ENCODE measurements at regions not wholly inside any gene's neighbourhood (a gene's known extent, or its start where the extent isn't known, plus 50 kb on each side); places are given as distances from the start of the nearest gene placed in this dataset.

DNA sequence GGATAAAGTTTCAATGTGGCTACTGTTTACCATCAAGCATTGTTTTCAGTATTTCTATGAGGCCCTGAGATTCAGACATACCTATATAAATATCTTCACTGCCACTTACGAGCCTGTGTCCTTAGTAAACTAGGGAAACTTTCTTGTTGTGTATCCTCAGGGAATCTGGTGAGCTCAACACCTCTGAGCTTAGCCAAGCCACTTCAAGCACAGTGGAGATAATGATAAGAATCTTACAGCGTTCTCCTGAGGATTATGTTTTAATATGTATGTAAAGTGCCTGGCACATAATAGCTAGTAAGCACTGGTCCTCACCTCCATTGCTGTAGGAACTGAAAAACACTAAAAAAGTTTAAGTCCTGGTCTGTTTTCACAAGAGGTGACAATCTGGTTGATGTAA is 268.3 kb downstream of the SKIDA1 start:
- H3K27ac ChIP-seq = no peak overlapping the region
- no peak for TF ChIP-seq ZFX (IDR thresholded peaks at IDR 0.05; ENCODE audit: borderline replicate concordance)
- TF ChIP-seq, protein P1, sequence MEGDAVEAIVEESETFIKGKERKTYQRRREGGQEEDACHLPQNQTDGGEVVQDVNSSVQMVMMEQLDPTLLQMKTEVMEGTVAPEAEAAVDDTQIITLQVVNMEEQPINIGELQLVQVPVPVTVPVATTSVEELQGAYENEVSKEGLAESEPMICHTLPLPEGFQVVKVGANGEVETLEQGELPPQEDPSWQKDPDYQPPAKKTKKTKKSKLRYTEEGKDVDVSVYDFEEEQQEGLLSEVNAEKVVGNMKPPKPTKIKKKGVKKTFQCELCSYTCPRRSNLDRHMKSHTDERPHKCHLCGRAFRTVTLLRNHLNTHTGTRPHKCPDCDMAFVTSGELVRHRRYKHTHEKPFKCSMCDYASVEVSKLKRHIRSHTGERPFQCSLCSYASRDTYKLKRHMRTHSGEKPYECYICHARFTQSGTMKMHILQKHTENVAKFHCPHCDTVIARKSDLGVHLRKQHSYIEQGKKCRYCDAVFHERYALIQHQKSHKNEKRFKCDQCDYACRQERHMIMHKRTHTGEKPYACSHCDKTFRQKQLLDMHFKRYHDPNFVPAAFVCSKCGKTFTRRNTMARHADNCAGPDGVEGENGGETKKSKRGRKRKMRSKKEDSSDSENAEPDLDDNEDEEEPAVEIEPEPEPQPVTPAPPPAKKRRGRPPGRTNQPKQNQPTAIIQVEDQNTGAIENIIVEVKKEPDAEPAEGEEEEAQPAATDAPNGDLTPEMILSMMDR (IDR thresholded peaks at IDR 0.05) = no peak

DNA sequence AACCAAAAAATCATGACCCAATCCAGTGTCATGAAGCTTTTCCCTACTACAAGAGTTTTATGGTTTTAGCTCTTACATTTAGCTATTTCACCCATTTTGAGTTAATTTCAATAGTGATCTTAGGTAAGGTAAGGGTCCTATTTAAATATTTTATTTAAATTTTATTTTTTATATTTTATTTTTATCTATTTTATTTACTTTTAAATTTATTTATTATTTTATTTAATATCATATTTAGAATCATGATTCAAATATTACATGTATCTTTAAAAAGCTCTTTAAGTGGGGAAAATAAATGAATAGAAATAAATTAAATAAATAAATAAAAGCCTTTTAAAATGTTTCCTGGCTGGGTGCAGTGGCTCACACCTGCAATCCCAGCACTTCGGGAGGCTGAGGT is 276.0 kb downstream of the SKIDA1 start:
- H3K27ac ChIP-seq = no peak overlapping the region
- TF ChIP-seq, protein P1 (IDR thresholded peaks at IDR 0.05) = no peak

DNA sequence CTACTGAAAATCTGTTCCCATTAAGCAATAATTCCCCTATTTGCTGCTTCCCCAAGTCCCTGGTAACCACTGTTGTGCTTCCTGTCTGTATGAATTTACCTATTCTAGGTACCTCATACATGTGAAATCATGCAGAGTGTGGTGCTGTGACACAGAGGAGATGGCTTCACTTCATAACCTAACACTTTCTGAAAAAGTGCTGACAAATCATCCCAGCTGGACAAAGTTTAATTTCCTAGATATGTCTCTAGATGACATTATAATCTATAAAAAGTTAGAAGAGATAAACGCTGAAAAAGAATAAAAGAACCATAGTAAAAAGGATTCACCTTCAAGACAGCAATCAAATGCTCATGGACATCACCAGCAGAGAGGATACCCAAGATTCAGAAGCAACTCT is 277.9 kb downstream of the SKIDA1 start:
- TF ChIP-seq, protein P1 (IDR thresholded peaks at IDR 0.05) = no peak
- no peak for TF ChIP-seq ZFX (IDR thresholded peaks at IDR 0.05; ENCODE audit: borderline replicate concordance)
- no peak overlapping the region for H3K27ac ChIP-seq

DNA sequence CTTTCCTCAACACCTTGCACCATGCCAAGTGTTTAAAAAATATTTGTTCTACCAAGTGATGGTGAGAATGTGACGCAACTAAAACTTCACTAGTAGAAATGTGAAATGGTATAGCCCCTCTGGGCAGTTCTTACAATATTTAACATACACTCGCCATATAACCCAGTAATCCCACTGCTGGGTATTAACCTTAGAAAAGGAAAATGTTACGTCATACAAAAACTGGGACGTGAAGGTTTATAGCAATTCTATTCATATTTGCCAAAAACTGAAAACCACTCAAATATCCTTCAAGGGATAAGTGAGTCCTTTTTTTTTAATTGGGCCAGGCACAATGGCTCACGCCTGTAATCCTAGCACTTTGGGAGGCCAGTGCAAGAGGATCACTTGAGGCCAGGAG is 279.3 kb downstream of the SKIDA1 start:
- H3K27ac ChIP-seq = no peak overlapping the region

DNA sequence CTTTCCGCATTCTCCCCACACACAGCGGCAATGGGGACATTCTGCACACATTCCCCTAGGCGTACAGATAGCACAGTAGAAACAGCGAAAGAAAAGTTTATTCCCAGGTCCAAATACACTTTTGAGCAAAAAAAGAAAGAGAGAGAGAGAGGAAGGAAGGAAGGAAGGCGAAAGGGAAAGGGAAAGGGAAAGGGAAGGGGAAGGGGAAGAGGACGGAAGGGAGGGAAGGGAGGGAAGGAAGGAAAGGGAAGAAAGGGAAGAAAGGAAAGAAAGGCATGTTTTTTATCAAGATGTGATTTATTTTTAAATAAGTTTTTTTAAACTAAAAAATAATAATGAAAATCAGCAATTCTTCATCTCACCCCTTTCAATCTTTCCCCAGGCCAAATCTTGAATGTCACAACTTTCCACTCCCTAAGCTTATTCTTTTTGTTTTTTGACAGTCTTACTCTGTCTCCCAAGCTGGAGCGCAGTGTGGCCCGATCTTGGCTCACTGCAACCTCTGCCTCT is 281.7 kb downstream of the SKIDA1 start:
- TF ChIP-seq, protein P1 (IDR thresholded peaks at IDR 0.05) = no peak
- TF ChIP-seq ZFX (IDR thresholded peaks at IDR 0.05; ENCODE audit: borderline replicate concordance) = no peak

More for the DNA sequence above, 279.3 kb downstream of the SKIDA1 start:
- TF ChIP-seq, protein P1 (IDR thresholded peaks at IDR 0.05) = no peak
- TF ChIP-seq ZFX (IDR thresholded peaks at IDR 0.05; ENCODE audit: borderline replicate concordance) = no peak

DNA sequence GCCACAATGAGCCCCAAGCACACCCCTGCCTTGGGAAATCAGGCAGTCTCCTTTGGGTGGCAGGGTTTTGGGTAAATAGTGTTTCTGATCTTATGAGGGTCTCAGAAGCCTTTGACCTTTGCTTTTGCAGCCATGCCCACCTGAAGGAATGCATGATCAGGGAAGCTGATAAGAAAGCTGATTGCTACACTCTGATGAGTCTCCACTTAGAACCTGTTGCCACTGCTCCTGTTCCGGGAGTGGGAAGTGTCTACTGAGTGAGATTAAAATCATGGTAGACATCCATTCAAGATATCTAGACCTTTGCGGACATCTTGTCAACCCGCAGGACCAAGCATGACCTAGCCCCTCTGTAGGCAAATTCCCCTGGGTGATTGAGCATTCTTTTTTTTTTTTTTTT is 282.6 kb downstream of the SKIDA1 start:
- H3K27ac ChIP-seq = no peak overlapping the region
- TF ChIP-seq ZFX (IDR thresholded peaks at IDR 0.05; ENCODE audit: borderline replicate concordance) = no peak
- TF ChIP-seq, protein P1 (IDR thresholded peaks at IDR 0.05) = no peak

More for the DNA sequence above, 281.7 kb downstream of the SKIDA1 start:
- no peak overlapping the region for H3K27ac ChIP-seq

DNA sequence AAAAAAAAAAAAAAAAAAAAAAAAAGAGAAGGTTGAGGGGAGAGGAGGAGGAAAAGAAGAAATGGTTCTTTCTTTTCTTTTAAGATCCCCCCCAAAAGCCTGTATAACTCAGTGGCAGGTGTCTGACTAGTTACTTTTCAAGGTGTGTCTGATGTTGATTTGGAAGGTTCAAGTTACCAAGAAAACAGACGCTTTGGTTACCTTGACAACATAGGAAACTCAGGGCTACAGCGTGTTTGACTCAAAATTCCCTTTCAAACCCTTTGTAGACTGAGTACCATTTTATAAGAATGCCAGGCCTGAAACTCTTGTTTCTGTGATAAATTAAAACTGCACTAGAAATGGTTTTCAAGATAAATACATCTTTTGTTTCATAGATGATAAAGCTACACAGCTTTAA is 286.8 kb downstream of the SKIDA1 start:
- TF ChIP-seq, protein P1 (IDR thresholded peaks at IDR 0.05) = no peak
- no peak for TF ChIP-seq ZFX (IDR thresholded peaks at IDR 0.05; ENCODE audit: borderline replicate concordance)
- no peak overlapping the region for H3K27ac ChIP-seq
